ENCODE measurements at regions not wholly inside any gene's neighbourhood (a gene's known extent, or its start where the extent isn't known, plus 50 kb on each side); places are given as distances from the start of the nearest gene placed in this dataset.

DNA sequence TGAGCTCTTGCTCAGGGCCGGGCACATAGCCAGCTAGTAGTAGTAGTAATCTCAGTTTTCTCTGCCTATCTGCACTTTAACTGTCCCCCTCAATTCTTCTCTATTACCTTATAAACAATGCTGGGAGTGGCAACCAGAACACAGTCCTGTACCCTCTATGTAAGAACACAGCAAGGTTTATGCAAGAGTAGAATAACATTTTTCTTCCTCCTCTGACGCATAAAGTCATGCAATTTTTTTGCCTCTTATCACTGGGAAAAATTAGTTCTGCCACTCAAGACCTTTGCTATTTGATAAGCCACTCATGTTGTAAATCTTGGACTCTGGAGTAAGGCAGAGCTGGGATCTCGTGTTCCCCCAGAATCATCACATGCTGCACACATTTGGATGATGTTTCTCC lies 200.7 kb upstream of the SOX11 start:
- Histone ChIP-seq H3K9ac (ENCODE audit: low read depth, low read length) (no peak overlapping the region), H3K27ac (ENCODE audit: low read depth, low read length) (no peak overlapping the region), H3K36me3 (ENCODE audit: insufficient read depth, low read length) (no peaks in the 10 kb centered on the region), H3K4me3 (ENCODE audit: low read length) (no peak overlapping the region), H3K9me3 (ENCODE audit: insufficient read depth, low read depth, low read length) (no peaks in the 10 kb centered on the region), H3K27me3 (ENCODE audit: insufficient read depth, low read length) (no peaks in the 10 kb centered on the region), H3K4me1 (ENCODE audit: insufficient read depth, low read length) (peaks cover 21% of the 10 kb centered on the region)
- 100% methylated on average over 3 of the region's 3 CpGs for WGBS

- no peak overlapping the region for H3K4me3 ChIP-seq (ENCODE audit: low read length)
- no peak overlapping the region for H3K9ac ChIP-seq (ENCODE audit: low read depth, low read length)
- no peaks in the 10 kb centered on the region for H3K27me3 ChIP-seq (ENCODE audit: insufficient read depth, low read length)
- no peaks in the 10 kb centered on the region for H3K36me3 ChIP-seq (ENCODE audit: insufficient read depth, low read length)
- no peaks in the 10 kb centered on the region for H3K9me3 ChIP-seq (ENCODE audit: insufficient read depth, low read depth, low read length)
- WGBS: 92% methylated on average over 17 of the region's 17 CpGs
- no peak overlapping the region for H3K27ac ChIP-seq (ENCODE audit: low read depth, low read length)
- peaks cover 21% of the 10 kb centered on the region for H3K4me1 ChIP-seq (ENCODE audit: insufficient read depth, low read length)
These were observed 198.9 kb upstream of the SOX11 start for GRCh38 chr2:5493256-5493655.

DNA sequence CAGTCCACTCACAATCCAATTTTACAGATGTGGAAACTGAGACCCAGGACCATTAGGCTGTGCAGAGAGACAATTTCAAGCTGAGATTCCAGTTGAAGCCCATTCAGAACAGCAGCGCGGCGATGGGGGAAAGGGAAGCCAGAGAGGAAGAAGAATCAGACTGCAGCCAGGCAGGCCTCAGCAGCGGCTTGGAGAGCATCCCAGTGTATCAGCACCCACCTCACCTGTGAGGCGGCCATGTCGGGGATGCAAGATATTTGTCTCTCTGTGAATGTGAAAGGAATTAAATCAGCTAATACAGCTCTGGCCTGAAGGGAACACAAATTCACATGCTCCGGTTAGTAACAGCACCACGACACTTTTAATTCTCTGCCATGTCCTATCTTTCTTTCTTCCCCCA lies 198.0 kb upstream of the SOX11 start:
- WGBS: 82% methylated on average over 8 of the region's 8 CpGs
- Histone ChIP-seq H3K27ac (ENCODE audit: low read depth, low read length) (no peak overlapping the region), H3K27me3 (ENCODE audit: insufficient read depth, low read length) (no peaks in the 10 kb centered on the region), H3K36me3 (ENCODE audit: insufficient read depth, low read length) (no peaks in the 10 kb centered on the region), H3K4me1 (ENCODE audit: insufficient read depth, low read length) (peaks cover 21% of the 10 kb centered on the region), H3K9ac (ENCODE audit: low read depth, low read length) (no peak overlapping the region), H3K9me3 (ENCODE audit: insufficient read depth, low read depth, low read length) (no peaks in the 10 kb centered on the region), H3K4me3 (ENCODE audit: low read length) (no peak overlapping the region)

GRCh38 chr2:5495586-5495985 lies 196.6 kb upstream of the SOX11 start:
- H3K27me3 ChIP-seq (ENCODE audit: insufficient read depth, low read length): no peaks in the 10 kb centered on the region
- H3K4me3 ChIP-seq (ENCODE audit: low read length): no peak overlapping the region
- H3K9me3 ChIP-seq (ENCODE audit: insufficient read depth, low read depth, low read length): no peaks in the 10 kb centered on the region
- H3K36me3 ChIP-seq (ENCODE audit: insufficient read depth, low read length): no peaks in the 10 kb centered on the region
- 92% methylated on average over 8 of the region's 8 CpGs for WGBS
- H3K9ac ChIP-seq (ENCODE audit: low read depth, low read length): no peak overlapping the region
- H3K4me1 ChIP-seq (ENCODE audit: insufficient read depth, low read length): peaks cover 21% of the 10 kb centered on the region
- H3K27ac ChIP-seq (ENCODE audit: low read depth, low read length): no peak overlapping the region

DNA sequence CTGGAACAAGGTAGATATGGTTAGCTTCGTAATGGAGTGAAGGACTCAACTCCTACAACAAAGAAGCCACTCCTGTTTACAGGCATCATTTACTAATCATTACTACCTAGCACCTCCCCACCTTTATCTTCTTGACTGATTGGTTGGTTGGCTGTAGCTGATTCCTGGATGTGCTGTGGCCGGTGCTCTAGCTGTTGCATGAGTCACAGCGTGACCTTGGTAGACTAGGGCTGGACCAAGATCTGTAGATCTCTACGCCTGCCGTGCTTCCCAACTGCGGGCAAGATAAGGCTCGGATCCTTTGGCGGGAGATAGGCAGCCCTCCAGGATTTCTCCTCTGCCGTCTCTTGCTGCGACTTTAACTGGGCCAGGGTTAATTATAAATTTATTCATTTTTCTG lies 194.3 kb upstream of the SOX11 start:
- Histone ChIP-seq H3K27me3 (ENCODE audit: insufficient read depth, low read length) (no peaks in the 10 kb centered on the region), H3K36me3 (ENCODE audit: insufficient read depth, low read length) (no peaks in the 10 kb centered on the region), H3K27ac (ENCODE audit: low read depth, low read length) (no peak overlapping the region), H3K4me3 (ENCODE audit: low read length) (no peak overlapping the region), H3K9me3 (ENCODE audit: insufficient read depth, low read depth, low read length) (no peaks in the 10 kb centered on the region), H3K9ac (ENCODE audit: low read depth, low read length) (no peak overlapping the region), H3K4me1 (ENCODE audit: insufficient read depth, low read length) (peaks cover 26% of the 10 kb centered on the region)
- 90% methylated on average over 9 of the region's 10 CpGs for WGBS

- no CpG with 5 or more reads among the region's 1 CpG for WGBS
- Histone ChIP-seq H3K4me1 (ENCODE audit: insufficient read depth, low read length) (peaks cover 15% of the 10 kb centered on the region), H3K4me3 (ENCODE audit: low read length) (no peak overlapping the region), H3K36me3 (ENCODE audit: insufficient read depth, low read length) (no peaks in the 10 kb centered on the region), H3K9me3 (ENCODE audit: insufficient read depth, low read depth, low read length) (no peaks in the 10 kb centered on the region), H3K27ac (ENCODE audit: low read depth, low read length) (no peak overlapping the region), H3K9ac (ENCODE audit: low read depth, low read length) (no peak overlapping the region), H3K27me3 (ENCODE audit: insufficient read depth, low read length) (no peaks in the 10 kb centered on the region)
These were observed 190.4 kb upstream of the SOX11 start for GRCh38 chr2:5501807-5502206.

DNA sequence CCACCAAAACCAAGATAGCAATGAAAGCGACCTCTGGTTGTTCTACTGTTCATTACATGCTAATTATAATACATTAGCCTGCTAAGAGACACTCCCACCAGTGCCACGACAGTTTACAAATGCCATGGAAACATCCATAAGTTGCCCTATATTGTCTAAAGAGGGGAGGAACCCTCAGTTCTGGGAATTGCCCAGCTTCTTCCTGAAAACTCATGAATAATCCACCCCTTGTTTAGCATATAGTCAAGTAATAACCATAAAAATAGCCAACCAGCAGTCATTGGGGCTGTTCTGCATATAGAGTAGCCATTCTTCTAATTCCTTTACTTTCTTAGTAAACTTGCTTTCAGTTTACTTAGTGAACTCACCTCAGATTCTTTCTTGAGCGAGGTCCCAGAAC lies 189.8 kb upstream of the SOX11 start:
- Histone ChIP-seq H3K9ac (ENCODE audit: low read depth, low read length) (no peak overlapping the region), H3K27ac (ENCODE audit: low read depth, low read length) (no peak overlapping the region), H3K4me1 (ENCODE audit: insufficient read depth, low read length) (peaks cover 20% of the 10 kb centered on the region), H3K36me3 (ENCODE audit: insufficient read depth, low read length) (no peaks in the 10 kb centered on the region), H3K4me3 (ENCODE audit: low read length) (no peak overlapping the region), H3K9me3 (ENCODE audit: insufficient read depth, low read depth, low read length) (no peaks in the 10 kb centered on the region), H3K27me3 (ENCODE audit: insufficient read depth, low read length) (no peaks in the 10 kb centered on the region)
- 91% methylated on average over 3 of the region's 3 CpGs for WGBS

- Histone ChIP-seq H3K4me3 (ENCODE audit: low read length) (no peak overlapping the region), H3K9ac (ENCODE audit: low read depth, low read length) (no peak overlapping the region), H3K27ac (ENCODE audit: low read depth, low read length) (no peak overlapping the region), H3K9me3 (ENCODE audit: insufficient read depth, low read depth, low read length) (no peaks in the 10 kb centered on the region), H3K4me1 (ENCODE audit: insufficient read depth, low read length) (peaks cover 22% of the 10 kb centered on the region), H3K27me3 (ENCODE audit: insufficient read depth, low read length) (no peaks in the 10 kb centered on the region), H3K36me3 (ENCODE audit: insufficient read depth, low read length) (no peaks in the 10 kb centered on the region)
- WGBS: 93% methylated on average over 3 of the region's 3 CpGs
These were observed 187.4 kb upstream of the SOX11 start for GRCh38 chr2:5504756-5505155.

GRCh38 chr2:5507367-5507766 lies 184.8 kb upstream of the SOX11 start:
- Histone ChIP-seq H3K4me1 (ENCODE audit: insufficient read depth, low read length) (peaks cover 22% of the 10 kb centered on the region), H3K36me3 (ENCODE audit: insufficient read depth, low read length) (no peaks in the 10 kb centered on the region), H3K27me3 (ENCODE audit: insufficient read depth, low read length) (no peaks in the 10 kb centered on the region), H3K9me3 (ENCODE audit: insufficient read depth, low read depth, low read length) (no peaks in the 10 kb centered on the region), H3K9ac (ENCODE audit: low read depth, low read length) (no peak overlapping the region), H3K27ac (ENCODE audit: low read depth, low read length) (no peak overlapping the region), H3K4me3 (ENCODE audit: low read length) (no peak overlapping the region)
- 82% methylated on average over 10 of the region's 10 CpGs for whole genome bisulfite sequencing

DNA sequence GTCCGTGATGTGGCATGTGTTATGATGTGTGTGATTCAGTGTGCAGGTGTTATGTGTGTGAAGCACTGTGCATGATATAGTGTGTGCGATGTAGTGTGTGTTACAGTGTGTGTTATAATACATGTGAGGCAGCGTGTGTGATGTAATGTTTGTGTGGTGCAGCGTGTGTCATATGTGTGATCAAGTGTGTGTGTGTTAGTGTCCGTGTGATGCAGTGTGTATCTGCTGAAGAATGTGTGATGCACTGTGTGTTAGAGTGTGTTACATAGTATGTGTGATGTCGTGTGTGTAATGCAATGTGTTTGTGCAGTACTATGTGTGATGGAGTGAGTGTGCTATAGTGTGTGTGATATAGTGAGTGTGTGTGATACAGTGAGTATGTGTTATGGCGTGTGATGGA lies 182.8 kb upstream of the SOX11 start:
- H3K4me1 ChIP-seq (ENCODE audit: insufficient read depth, low read length): peaks cover 17% of the 10 kb centered on the region
- no peak overlapping the region for H3K27ac ChIP-seq (ENCODE audit: low read depth, low read length)
- no peaks in the 10 kb centered on the region for H3K36me3 ChIP-seq (ENCODE audit: insufficient read depth, low read length)
- WGBS: 93% methylated on average over 7 of the region's 7 CpGs
- no peaks in the 10 kb centered on the region for H3K9me3 ChIP-seq (ENCODE audit: insufficient read depth, low read depth, low read length)
- H3K27me3 ChIP-seq (ENCODE audit: insufficient read depth, low read length): no peaks in the 10 kb centered on the region
- no peak overlapping the region for H3K9ac ChIP-seq (ENCODE audit: low read depth, low read length)
- no peak overlapping the region for H3K4me3 ChIP-seq (ENCODE audit: low read length)

DNA sequence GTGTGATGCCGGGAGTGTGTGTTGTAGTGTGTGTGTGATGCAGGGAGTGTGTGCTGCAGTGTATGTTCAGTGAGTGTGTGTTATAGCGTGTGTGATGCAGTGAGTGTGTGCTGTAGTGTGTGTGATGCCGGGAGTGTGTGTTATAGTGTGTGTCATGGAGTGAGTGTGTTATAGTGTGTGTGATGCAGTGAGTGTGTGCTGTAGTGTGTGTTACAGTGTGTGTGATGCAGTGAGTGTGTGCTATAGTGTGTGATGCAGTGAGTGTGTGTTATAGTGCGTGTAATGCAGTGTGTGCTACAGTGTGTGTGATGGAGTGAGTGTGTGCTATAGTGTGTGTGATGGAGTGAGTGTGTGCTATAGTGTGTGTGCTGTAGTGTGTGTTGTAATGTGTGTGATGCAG lies 182.1 kb upstream of the SOX11 start:
- H3K9ac ChIP-seq (ENCODE audit: low read depth, low read length): no peak overlapping the region
- H3K4me1 ChIP-seq (ENCODE audit: insufficient read depth, low read length): peaks cover 17% of the 10 kb centered on the region
- no peaks in the 10 kb centered on the region for H3K27me3 ChIP-seq (ENCODE audit: insufficient read depth, low read length)
- WGBS: 72% methylated on average over 4 of the region's 4 CpGs
- no peaks in the 10 kb centered on the region for H3K36me3 ChIP-seq (ENCODE audit: insufficient read depth, low read length)
- H3K27ac ChIP-seq (ENCODE audit: low read depth, low read length): no peak overlapping the region
- H3K9me3 ChIP-seq (ENCODE audit: insufficient read depth, low read depth, low read length): no peaks in the 10 kb centered on the region
- H3K4me3 ChIP-seq (ENCODE audit: low read length): no peak overlapping the region

GRCh38 chr2:5515693-5516092 lies 176.5 kb upstream of the SOX11 start:
- no peaks in the 10 kb centered on the region for H3K27me3 ChIP-seq (ENCODE audit: insufficient read depth, low read length)
- no peaks in the 10 kb centered on the region for H3K36me3 ChIP-seq (ENCODE audit: insufficient read depth, low read length)
- H3K4me3 ChIP-seq (ENCODE audit: low read length): no peak overlapping the region
- no peaks in the 10 kb centered on the region for H3K9me3 ChIP-seq (ENCODE audit: insufficient read depth, low read depth, low read length)
- H3K9ac ChIP-seq (ENCODE audit: low read depth, low read length): no peak overlapping the region
- H3K27ac ChIP-seq (ENCODE audit: low read depth, low read length): no peak overlapping the region
- 96% methylated on average over 2 of the region's 2 CpGs for WGBS
- peaks cover 5% of the 10 kb centered on the region; the same call in 1 of the 2 replicates for H3K4me1 ChIP-seq (ENCODE audit: insufficient read depth, low read length)

Data from HUES64 (cell line).